OCI-LY7 (cell line): ENCODE measurements at regions not wholly inside any gene's neighbourhood (a gene's known extent, or its start where the extent isn't known, plus 50 kb on each side); places are given as distances from the start of the nearest gene placed in this dataset.

Experiments used
- BruUV-seq: library from RNA; stranded (reverse); fragments of 400-500 nt; replicated peaks from 2 replicates; lab custom pipeline; 2021; lab: Mats Ljungman, UMichigan
- CTCF ChIA-PET: fragments of 300-600 bp; sonication (Branson Sonifier 250); formaldehyde crosslinking; loops from one replicate; lab custom pipeline; 2022; ENCODE audit warnings: antibody characterized with exemption; ENCODE audit not compliant: unreplicated experiment; lab: Charles Lee
- POLR2A ChIA-PET: fragments of 300-600 bp; sonication (Branson Sonifier 250); formaldehyde crosslinking; loops from one replicate; lab custom pipeline; 2022; ENCODE audit warnings: antibody characterized with exemption; lab: Charles Lee
- DNase-seq: peaks from one replicate; pipeline ENCODE4 v3.0.0-alpha.2; 2015; ENCODE audit warnings: low spot score
- H2AFZ ChIP-seq: fragments of 200-600 bp; sonication (generic), shearing (Covaris generic); 2 replicates; pipeline ENCODE4 v1.6.1; 2014; ENCODE audit warnings: mild to moderate bottlenecking, antibody characterized with exemption, low read length, moderate library complexity
- H3K27ac ChIP-seq: fragments of 200-600 bp; sonication (generic); 2 replicates; pipeline ENCODE4 v1.5.1; 2014; ENCODE audit warnings: mixed run types, low read depth, mild to moderate bottlenecking, moderate library complexity, low read length, inconsistent platforms; ENCODE audit not compliant: poor library complexity, severe bottlenecking
- H3K36me3 ChIP-seq: fragments of 200-600 bp; sonication (generic); 2 replicates; pipeline ENCODE4 v1.6.1; 2014; ENCODE audit warnings: mild to moderate bottlenecking, antibody characterized with exemption, low read length, moderate library complexity, mixed read lengths; ENCODE audit not compliant: insufficient read depth
- H3K4me1 ChIP-seq: fragments of 200-600 bp; sonication (generic); 2 replicates; pipeline ENCODE4 v1.5.1; 2014; ENCODE audit warnings: mild to moderate bottlenecking, low read length; ENCODE audit not compliant: insufficient read depth, poor library complexity, severe bottlenecking
- H3K4me2 ChIP-seq: fragments of 200-600 bp; sonication (generic); 2 replicates; pipeline ENCODE4 v1.6.1; 2014; ENCODE audit warnings: mild to moderate bottlenecking, low read length
- H3K4me3 ChIP-seq: fragments of 200-600 bp; sonication (generic); 2 replicates; pipeline ENCODE4 v1.5.1; 2014; ENCODE audit warnings: mild to moderate bottlenecking, low read depth, low read length; ENCODE audit not compliant: poor library complexity, severe bottlenecking
- H3K79me2 ChIP-seq: fragments of 200-600 bp; sonication (generic); 2 replicates; pipeline ENCODE4 v1.6.1; 2016; ENCODE audit warnings: low read depth, mild to moderate bottlenecking, low read length, moderate library complexity, mixed read lengths; ENCODE audit not compliant: insufficient read depth
- H3K9me2 ChIP-seq: fragments of 200-600 bp; sonication (generic); 2 replicates; pipeline ENCODE4 v1.6.1; 2016; ENCODE audit warnings: mild to moderate bottlenecking, low read length, mixed read lengths; ENCODE audit not compliant: insufficient read depth
- H3K9me3 ChIP-seq: fragments of 200-600 bp; sonication (generic); 2 replicates; pipeline ENCODE4 v1.6.1; 2014; ENCODE audit warnings: mild to moderate bottlenecking, mixed run types, low read length, mixed read lengths
- H4K20me1 ChIP-seq: fragments of 200-600 bp; sonication (generic); 2 replicates; pipeline ENCODE4 v1.6.1; 2014; ENCODE audit warnings: mild to moderate bottlenecking, antibody characterized with exemption, low read length, moderate library complexity, mixed read lengths; ENCODE audit not compliant: insufficient read depth
- EZH2phosphoT487 ChIP-seq: fragments of 200-600 bp; sonication (generic); IDR thresholded peaks from 2 replicates; pipeline ENCODE4 v1.6.1; 2018; ENCODE audit warnings: low read depth, borderline replicate concordance, mild to moderate bottlenecking, mixed run types, antibody characterized with exemption, low read length, moderate library complexity, mixed read lengths
- intact Hi-C: fragments of 100-400 bp; cut with micrococcal nuclease; formaldehyde crosslinking; loops from one replicate; pipeline ENCODE4 v1.10.0; 2022; ENCODE audit not compliant: unreplicated experiment
- TF ChIP-seq, protein P1 (sequence below): fragments of 200-600 bp; sonication (generic); conservative IDR thresholded peaks from 2 replicates; pipeline ENCODE4 v1.5.1; 2014; ENCODE audit warnings: mild to moderate bottlenecking, antibody characterized with exemption, low read length, moderate library complexity, mixed read lengths

DNA sequence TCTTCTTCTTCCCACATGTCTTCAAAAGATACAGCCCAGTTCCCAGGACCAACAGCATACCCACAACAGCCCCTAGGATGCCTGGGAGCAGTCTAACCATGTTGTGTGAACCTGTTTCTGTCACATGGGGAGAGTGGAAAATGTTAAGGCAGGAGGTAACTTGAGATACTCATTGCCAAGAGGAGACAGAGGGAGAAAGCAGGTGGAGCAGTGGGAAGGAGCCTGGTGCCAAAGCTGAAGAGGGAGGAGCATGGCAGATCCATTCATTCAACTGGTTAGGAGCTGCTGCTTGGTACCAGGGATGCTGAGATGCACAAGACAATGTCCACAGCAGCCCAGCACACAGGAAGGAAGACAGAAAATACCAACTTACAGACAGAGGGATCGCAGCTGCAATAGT lies 149.8 kb upstream of the ETV3 start:
- Histone ChIP-seq H3K9me3 (no peaks in the 10 kb centered on the region), H3K79me2 (no peaks in the 10 kb centered on the region), H3K4me3 (no peak overlapping the region), H4K20me1 (no peaks in the 10 kb centered on the region), H3K9me2 (no peaks in the 10 kb centered on the region), H3K4me2 (no peak overlapping the region), H3K27ac (no peak overlapping the region), H3K36me3 (no peaks in the 10 kb centered on the region), H3K4me1 (no peaks in the 10 kb centered on the region), H2AFZ (no peak overlapping the region)
- no peak for TF ChIP-seq EZH2phosphoT487
- TF ChIP-seq, protein P1, sequence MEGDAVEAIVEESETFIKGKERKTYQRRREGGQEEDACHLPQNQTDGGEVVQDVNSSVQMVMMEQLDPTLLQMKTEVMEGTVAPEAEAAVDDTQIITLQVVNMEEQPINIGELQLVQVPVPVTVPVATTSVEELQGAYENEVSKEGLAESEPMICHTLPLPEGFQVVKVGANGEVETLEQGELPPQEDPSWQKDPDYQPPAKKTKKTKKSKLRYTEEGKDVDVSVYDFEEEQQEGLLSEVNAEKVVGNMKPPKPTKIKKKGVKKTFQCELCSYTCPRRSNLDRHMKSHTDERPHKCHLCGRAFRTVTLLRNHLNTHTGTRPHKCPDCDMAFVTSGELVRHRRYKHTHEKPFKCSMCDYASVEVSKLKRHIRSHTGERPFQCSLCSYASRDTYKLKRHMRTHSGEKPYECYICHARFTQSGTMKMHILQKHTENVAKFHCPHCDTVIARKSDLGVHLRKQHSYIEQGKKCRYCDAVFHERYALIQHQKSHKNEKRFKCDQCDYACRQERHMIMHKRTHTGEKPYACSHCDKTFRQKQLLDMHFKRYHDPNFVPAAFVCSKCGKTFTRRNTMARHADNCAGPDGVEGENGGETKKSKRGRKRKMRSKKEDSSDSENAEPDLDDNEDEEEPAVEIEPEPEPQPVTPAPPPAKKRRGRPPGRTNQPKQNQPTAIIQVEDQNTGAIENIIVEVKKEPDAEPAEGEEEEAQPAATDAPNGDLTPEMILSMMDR = no peak
- no TSS peak for BruUV-seq
- ChIA-PET CTCF (no interaction called here), POLR2A (no interaction called here)
- intact Hi-C loops = no loop called here
- no peak for DNase-seq

DNA sequence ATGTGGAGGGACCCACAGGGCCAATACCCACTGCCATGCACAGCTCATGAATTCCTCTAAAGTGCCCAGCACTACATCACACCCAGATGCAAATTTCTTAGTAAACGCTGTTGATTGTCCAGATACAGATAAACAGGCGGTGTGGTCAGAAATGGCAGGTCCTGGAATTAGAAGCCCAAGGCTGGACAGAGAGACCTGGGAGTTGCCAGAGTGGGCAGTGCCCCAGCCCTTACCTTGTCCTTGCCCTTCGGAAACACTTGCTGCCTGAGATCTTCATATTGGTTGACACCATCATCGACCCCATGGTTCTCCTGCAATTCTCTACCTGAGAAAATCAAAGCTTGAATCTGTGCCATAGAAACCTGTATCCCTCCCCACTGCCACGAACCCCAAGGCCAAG lies 149.3 kb upstream of the ETV3 start:
- ChIA-PET CTCF (no interaction called here), POLR2A (no interaction called here)
- H3K4me3 ChIP-seq = no peak overlapping the region
- TF ChIP-seq, protein P1 = no peak
- no peak for TF ChIP-seq EZH2phosphoT487
- no peaks in the 10 kb centered on the region for H3K4me1 ChIP-seq
- intact Hi-C loops = no loop called here
- DNase-seq = no peak
- H3K36me3 ChIP-seq = no peaks in the 10 kb centered on the region
- no TSS peak for BruUV-seq
- H3K4me2 ChIP-seq = no peak overlapping the region
- H2AFZ ChIP-seq = no peak overlapping the region
- H3K9me3 ChIP-seq = no peaks in the 10 kb centered on the region
- H3K27ac ChIP-seq = no peak overlapping the region
- no peaks in the 10 kb centered on the region for H4K20me1 ChIP-seq
- no peaks in the 10 kb centered on the region for H3K79me2 ChIP-seq
- no peaks in the 10 kb centered on the region for H3K9me2 ChIP-seq

DNA sequence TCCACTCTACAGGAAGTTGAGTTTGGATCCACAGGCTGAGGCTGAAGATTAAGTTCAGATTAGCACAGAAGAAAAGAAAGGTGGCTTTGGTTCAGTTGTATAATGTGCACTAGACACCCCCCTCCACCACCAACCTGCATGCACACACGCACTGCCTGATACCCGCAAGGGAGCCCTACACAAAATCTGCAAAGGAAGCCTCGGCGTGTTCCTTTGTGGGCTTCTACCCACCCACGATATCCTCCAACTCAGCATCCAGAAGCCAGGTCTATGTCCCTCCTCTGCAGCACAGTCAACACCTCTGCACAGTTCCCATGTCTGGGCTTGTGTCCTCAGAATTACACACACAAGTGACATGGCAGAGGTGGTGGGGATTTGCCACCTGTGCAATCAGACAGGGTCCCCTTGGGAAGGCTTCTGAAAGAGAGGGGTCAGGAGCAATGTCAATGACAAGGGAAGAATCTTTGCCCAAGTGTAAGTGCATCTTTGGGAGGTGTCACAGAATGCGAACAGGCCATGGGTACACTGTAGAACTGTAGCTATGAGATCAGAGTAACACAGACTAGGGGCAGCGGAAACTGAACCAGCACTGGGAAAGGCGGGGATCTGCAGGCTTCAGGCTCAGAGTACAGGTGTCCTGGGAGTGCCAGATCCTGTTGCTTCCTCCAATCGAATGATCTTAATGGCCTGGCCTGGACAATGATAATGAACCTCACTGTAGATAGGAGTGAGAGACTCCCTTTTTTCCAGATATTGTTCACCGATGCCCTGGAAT lies 148.6 kb upstream of the ETV3 start:
- POLR2A ChIA-PET = no interaction called here
- CTCF ChIA-PET = no interaction called here
- Histone ChIP-seq H3K4me1 (no peaks in the 10 kb centered on the region), H3K9me3 (no peaks in the 10 kb centered on the region), H3K27ac (no peak overlapping the region), H3K4me3 (no peak overlapping the region), H3K9me2 (no peaks in the 10 kb centered on the region), H3K79me2 (no peaks in the 10 kb centered on the region), H2AFZ (no peak overlapping the region), H3K4me2 (no peak overlapping the region), H3K36me3 (no peaks in the 10 kb centered on the region), H4K20me1 (no peaks in the 10 kb centered on the region)
- intact Hi-C loops = no loop called here
- BruUV-seq = no TSS peak
- no peak for DNase-seq
- TF ChIP-seq, protein P1 = no peak
- TF ChIP-seq EZH2phosphoT487 = no peak
